22Rv1 (cell line): ENCODE measurements at regions not wholly inside any gene's neighbourhood (a gene's known extent, or its start where the extent isn't known, plus 50 kb on each side); places are given as distances from the start of the nearest gene placed in this dataset.

Source experiments
- CTCF ChIP-seq: fragments of 450-650 bp; IDR thresholded peaks from 2 replicates; pipeline ENCODE4 v1.5.1; 2017; ENCODE audit warnings: mild to moderate bottlenecking
- ZFX ChIP-seq: fragments of 450-650 bp; IDR thresholded peaks from 2 replicates; pipeline ENCODE4 v1.6.1; 2017; ENCODE audit warnings: antibody characterized with exemption, borderline replicate concordance

- TF ChIP-seq CTCF: no peak
- TF ChIP-seq ZFX: no peak
These were observed 208.0 kb downstream of the NR2F2 start for GRCh38 chr15:96538491-96538890.
